Pons (tissue), 1 donor: ENCODE measurements at regions not wholly inside any gene's neighbourhood (a gene's known extent, or its start where the extent isn't known, plus 50 kb on each side); places are given as distances from the start of the nearest gene placed in this dataset.

ENCODE experiments used
- DNase-seq: peaks from one replicate; pipeline ENCODE4 v3.0.0-alpha.2; 2016; ENCODE audit warnings: low spot score

DNA sequence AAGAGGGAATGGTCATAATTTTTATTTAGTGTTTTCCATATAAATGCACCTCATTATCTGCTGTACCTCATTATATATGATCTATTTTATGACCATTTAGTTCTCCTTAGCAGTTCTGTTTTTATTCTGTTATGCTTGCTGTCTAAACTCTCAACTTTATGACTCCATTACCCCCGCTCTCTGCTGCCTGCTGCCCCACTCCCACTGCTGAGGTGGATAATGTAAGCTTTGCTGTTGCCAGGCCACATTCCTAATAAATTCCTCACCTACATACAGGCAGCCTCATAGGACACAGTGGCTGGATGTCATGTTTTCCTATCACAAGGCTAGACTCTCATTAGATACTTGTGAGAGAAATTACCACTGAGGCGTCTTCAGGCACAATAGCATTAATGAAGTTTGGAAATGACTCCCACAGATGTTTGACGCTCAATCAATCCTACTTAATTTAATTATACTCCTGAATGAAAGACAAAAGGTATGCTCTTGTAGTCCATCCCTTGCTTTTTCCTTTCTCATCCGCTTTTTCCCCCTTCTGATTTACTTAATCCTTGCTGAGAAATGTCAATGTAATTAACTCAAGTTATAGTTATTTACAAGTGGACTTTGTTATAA lies 497.5 kb upstream of the IGFBP7 start:
- no peak for DNase-seq

DNA sequence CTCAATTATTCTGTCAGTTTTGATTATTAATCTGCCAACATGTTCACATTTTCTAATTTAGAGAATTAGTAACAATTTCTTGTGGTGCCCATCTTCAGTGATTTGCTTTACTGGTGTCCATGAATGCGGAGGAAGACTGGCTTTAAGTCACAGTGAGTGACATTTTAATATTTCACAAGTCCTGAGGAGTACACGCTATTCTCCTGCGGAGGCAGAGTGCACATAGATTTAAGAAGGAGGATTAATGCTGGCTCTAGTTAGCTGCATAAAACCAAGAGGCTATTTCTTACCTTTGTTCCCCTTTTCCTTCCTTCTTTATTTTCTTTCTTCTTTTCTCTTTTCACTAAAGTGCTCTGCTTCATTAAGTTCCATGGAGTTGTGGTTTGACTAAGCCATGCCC lies 495.2 kb upstream of the IGFBP7 start:
- no peak for DNase-seq

DNA sequence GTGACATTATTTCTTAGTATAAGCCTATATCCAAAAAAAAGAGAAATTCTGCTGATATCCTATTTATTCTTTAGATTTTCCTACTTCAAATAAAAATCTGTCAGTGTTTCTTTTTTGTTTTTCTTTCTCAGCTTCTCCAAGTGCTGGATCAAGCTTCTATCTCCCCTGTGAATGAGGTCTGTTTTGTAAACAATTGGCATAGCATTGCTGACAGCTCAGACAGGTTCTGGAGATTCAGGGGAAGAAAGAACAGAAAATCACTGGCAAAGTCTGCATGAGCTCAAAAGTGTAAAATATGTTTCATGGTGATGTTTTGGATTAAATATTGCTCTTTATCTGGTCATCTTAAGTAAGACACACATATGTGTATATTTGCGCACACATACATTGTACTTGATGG lies 492.0 kb upstream of the IGFBP7 start:
- DNase-seq = no peak

DNA sequence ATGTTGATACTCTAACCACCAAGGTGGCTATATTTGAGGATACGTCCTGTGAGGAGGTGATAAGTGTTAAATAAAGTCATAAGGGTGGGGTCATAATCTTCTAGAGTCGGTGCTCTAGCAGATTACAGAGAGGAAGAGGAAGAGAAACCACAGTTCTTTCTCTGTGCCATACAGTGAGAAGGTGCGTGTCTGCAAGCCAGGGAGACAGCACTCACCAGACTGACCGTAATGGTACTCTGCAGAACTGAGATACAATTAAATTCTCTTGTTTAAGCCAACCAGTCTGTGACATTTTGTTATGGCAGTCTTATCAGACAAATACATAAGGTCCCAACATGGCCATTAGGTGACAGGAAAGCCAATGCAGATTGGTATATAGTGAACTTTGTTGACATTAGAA lies 480.9 kb upstream of the IGFBP7 start:
- no peak for DNase-seq

DNA sequence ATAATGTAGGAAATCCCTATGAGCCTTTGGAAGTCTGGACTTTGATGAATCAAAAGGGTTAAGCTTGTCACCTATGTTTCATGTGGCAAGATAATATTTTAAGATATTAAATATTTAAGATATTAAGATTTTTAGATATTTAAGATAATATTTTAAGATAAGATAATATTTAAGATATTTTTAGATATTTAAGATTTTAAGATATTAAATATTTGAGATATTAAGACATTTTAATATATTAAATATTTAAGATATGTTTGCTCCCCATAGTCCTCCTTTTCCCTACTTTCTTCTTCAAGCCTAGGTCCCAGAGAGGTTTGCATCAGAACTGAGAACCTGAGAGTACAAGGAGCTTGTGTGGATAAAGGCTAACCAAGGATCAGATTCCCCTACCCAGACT lies 478.4 kb upstream of the IGFBP7 start:
- DNase-seq = no peak

DNA sequence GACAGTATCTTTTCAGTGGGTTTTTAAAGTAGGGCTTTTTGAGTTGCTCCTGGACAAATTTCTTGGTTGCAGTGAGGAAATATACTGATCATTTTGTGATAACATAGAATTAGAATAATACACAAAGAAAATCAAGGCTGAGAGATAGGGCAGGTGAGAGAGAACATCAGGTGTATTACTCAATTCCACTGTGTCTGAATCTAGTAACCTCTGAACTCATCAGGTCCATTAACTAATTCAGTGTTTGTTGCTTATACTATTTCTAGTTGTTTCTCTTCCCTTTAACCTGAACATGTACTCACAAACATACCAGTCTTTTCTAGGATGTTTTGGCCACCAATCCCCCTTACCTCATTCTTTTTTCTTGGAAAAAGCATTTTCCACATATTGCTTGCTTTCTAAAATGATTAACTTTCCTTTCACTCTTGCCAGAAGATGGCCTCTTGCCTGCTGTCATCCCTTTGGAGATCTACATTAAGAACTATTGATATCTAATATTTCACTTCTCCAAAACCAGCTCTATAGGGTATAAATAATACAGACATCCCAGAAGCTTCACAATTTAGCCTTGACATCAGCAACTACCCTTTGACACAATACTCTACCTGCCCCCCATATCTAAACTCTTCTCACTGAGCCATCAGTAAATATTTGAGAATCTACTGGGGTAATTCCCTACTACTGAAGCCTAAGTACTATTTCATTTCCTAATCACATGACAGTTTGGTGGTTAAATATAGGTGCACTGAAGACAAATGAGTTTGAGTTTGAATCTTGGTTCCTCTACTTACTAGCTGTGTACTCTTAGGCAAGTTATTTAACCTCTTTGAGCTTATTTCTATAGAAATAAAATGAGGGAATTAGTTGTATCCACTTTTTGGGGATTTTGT lies 470.8 kb upstream of the IGFBP7 start:
- DNase-seq = no peak

DNA sequence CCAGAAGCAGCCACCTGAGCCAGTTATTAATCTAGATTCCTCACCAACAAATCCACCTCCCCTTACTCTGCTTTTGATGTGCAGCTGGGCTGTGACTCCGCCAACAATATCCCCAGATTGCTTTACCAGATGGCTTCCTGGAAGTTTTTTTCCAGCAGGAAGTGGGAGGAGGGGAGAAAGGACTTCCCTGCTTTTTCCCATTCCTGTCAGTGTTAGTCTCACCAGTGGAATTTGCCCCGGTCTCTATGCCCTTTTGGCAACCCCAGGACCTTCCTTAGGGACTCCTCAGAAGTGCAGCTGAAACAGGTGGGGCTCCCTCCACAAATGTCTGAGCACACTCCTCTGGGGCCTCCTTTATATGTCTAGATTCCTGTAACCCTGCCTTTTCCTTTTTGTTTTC lies 465.2 kb upstream of the IGFBP7 start:
- no peak for DNase-seq

DNA sequence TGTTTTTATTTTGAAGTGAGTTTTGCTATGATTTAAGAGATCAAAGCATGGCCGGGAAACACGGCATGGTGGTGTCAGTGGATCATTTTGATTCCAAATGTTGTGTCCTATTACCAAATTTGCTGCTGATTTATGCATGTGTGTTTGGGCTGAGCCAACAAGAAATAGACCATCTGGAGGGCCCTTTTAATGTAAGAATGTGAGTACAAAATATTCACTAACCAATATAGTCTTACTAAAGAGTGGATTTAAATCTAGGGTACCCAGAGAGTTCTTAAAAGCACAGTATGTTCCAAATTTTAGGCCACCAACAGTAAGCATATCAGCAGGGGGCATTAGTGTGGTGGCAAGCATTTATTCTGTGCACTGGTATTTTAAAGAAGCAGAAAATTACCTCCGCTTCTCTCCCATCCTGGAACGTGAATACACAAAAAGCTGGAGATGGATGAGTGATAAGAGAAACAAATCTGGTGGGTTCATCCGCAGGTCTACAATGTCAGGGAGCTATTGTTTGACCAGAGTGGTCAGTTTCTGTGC lies 444.4 kb upstream of the IGFBP7 start:
- DNase-seq = no peak

DNA sequence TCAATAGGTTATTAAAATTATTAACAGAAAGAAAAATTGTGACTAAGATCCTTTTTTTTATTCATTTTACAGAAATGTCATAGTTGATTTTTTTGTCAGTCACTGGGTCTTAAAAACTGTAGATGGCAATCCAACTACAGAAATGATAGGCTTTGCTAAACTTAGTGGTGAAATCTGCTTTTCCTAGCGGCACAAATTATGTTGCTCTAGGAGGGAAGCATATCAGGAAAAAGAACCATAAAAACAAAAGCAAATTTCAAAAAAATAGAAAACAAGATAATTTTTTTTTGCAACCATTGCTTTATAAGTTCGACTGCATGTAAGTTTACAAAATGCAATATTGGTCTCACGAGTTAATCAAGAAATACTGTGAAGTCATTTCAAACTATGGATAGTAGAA lies 443.5 kb upstream of the IGFBP7 start:
- no peak for DNase-seq

DNA sequence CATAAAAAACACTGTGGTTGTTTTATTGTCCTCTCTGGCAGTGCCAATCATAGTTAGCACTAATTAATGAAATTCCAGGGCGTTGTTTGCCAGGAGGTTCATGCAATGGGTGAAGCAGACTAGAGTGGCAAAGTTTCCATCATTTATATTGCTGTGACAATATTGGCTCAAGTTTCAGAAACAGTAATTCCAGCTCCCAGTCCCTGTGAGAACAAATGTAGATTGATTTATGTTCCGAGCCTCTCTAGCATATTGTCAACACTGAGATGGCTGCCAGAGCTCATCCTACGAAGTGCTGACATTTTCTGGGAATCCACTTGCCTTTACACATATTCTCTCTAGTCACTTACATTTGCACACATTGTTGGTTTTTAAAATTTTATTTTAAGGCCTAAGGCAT lies 440.0 kb upstream of the IGFBP7 start:
- no peak for DNase-seq

DNA sequence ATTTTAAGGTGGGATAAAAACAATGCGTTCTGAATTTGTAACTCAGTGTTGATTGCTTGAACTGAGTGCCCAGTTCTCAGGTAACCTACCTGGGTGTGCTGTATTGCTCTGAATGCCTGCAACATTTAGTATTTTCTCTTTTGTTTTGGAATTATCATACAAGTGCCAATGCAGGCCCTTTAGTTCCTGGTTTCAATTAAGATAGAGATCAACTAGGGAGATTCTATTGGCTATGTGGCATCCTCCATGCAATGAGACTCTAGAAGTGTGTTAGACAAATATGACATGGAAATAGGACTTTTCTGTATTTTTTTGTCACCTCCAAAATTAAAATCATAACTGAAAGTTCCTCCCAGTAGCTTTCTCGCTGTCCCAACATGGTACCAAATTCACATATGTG lies 438.7 kb upstream of the IGFBP7 start:
- DNase-seq = no peak

DNA sequence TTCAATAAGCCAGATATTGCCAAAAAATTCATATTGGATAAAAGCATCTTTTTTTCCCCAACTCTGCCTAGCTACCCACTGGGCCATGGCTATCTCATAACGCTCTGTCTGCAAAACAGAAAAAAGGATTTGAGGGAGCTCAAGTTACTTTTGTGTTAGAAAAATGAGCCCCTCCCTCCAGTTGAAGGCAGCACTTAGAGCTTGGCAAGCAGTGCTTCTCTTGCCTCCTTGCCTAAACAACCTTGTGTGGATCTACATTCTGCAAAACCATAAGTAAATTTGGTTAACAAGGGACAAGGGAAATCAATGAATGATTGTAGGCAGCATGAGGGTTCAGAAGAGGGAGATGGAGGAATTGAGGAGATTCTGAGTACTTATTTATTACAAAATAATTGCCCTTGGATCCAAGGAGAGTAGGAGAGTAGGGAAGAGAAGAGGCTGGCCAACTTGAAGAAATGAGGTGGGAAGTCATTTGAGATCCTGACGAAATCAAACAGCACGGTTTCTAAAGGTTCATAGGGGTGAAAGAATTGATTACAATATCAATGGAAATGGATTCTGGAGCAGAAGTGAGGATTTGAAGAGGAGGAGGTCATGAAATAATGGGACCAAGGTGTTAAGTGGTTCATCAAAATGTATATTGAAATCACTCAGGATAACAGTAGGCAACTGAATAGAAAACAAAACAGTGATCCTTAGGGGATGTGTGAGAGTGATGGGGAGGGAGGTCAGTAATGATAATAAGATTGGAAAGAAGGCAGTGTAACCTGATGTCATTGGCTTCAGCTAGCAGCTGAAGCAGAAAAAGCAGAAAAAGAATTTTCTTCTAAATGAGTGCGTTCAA lies 434.8 kb upstream of the IGFBP7 start:
- DNase-seq = no peak

DNA sequence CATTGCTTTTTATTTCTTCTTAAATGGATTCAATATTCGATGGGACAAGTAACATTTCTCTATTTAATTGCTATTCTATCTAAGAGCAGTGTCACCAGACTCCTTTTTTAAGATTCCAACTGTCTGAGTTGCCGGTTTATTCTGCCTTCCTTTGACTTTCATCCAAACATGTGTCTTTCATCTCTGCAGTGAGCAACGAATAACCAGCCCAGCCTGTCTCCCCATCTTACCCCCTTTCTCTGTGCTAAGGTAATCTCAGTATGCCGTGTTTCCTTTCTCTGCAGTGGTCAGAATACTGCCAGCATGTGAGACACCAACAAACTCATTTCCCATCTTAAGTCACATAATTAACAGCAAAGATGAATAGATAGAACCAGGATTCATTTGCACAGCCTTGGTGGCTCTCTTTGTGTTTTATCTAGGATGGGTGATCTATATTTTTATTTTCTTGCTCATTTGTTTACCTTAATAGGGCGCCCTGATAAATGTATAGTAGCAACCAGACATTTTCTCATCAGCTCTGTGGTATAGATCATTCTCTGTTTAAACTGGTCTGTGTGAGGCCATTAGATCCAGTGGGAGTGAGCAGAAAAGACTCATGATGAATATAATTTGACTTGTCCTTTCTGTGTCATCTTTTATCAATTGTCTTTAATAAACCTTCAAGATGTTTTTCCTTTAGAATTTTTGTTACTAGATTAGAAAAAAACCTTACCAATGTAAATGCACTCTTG lies 394.8 kb upstream of the IGFBP7 start:
- DNase-seq = no peak

DNA sequence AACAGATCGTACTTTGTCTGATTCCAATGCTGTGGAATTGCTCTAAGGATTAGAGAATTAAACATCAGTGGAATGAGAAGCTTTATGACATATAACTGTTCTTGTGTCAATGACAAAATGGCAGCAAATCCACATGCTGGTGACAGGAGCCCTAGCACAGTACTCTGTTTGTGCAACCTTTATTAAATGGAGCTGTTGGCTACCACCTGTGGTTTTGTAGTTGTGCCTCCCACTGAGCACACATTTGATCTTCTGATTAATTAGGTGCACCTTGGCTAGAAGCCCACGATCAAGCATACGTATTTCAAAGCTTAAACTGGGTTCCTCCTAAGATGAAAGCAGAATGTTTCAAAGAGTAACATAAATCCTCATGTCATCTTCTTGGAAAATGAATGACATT lies 394.0 kb upstream of the IGFBP7 start:
- DNase-seq = no peak

DNA sequence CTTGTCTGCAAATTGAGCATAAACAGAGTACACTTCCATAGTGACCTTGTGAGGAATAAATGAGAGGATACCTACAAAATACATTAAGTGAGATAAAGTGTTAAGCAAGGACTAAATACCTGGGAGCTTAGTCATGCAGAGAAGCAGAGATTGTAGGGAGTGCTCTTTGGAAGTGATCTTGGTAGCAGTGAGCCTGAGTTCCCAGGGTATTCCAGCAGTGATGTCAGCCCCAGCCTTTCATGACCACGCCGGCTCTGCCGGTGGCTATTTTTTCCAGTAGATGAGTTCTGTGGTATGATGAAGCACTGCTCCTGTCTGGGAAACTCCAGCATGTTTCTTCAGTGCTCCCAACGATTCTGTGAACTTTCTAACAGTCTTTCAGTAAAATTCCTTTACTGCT lies 391.5 kb upstream of the IGFBP7 start:
- DNase-seq = no peak

DNA sequence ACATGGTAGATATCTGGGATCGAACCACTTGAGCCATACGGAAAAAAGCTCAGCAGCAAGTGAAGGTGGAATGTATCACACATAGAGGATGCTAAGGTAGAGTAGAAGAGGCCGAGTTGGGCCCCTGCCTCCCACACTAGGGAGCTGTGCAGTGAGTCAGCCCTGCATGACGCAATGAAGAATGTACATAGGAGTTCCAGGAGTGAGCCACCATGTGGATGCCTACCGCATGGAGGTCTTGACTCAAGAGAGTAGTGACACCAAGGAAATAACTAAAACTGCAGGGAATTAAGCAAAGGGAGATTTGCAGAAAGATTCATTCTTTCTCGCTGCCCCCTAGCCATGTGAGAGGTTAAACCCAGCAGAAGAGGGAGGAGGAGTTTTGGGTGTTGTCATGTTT lies 389.6 kb upstream of the IGFBP7 start:
- no peak for DNase-seq

DNA sequence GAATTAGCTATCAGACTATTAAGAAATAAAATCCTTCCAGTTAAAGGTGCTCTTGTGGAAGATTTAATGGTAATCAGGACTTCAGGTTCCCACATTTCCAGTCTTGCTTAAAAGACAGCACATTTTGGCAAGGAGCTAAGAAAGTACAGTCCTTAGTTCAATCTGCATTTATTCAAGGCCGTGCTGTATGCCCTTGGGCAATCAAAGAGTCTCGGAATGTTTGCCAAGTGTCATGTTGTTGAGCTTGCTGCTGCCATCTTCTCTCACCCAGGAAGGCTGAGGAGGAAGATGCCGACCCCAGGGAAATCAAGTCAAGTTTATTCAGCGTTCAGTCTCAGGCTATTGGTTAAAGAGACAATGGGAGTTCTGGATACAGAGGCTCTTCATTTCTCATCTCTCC lies 388.1 kb upstream of the IGFBP7 start:
- DNase-seq = no peak

DNA sequence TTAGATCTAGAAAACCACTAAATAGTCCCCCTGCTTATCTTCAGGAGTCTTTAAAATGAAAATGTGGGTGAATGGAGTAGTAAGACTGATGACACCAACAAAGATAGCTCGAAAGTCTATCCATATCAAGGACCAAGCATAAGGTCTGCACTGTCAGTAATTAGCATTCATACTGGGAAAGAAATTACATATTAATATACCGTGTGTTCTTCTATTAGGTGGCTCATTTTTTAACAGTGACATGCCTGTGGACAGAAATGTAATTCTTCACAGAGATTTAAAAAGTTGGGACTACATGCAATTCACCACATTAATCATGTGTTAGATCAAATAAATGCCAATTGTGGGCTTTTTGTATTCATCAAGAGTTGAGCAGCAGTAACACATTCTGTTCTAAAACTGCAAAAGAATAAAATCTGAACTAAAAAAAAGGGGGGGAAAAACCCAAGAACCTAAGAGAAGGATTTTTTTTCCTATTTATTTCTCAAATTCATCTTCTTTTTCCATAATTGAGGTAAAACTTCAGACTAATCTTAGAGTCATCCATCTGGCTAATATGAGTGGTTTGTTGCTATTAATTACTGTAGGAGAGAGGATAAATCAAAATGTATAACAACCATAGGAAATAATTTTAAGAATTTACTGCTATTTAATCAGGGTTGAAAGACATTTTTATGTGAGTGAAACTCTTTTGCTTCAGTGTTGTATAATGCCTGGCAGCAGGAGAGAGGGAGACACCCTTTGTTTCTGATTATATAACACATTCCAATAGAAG lies 386.7 kb upstream of the IGFBP7 start:
- DNase-seq = no peak

DNA sequence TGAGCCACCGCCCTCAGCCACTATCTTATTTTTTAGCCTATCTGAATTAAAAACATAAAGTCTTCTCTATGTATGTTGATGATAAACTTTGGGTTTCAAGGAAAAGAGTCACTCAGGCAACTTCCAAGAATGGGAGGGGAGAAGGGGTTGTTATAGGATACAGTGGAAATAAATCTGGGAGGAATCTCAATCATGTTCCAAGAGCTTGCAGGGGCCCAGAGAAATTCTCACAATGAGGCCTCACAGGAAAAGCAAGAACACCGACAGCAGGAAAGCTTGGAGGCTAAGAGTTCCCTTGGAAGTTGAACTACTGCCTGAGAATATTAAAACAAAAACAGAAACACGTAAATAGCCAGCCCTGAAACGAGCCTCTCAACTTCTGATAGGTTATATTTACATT lies 384.6 kb upstream of the IGFBP7 start:
- no peak for DNase-seq

DNA sequence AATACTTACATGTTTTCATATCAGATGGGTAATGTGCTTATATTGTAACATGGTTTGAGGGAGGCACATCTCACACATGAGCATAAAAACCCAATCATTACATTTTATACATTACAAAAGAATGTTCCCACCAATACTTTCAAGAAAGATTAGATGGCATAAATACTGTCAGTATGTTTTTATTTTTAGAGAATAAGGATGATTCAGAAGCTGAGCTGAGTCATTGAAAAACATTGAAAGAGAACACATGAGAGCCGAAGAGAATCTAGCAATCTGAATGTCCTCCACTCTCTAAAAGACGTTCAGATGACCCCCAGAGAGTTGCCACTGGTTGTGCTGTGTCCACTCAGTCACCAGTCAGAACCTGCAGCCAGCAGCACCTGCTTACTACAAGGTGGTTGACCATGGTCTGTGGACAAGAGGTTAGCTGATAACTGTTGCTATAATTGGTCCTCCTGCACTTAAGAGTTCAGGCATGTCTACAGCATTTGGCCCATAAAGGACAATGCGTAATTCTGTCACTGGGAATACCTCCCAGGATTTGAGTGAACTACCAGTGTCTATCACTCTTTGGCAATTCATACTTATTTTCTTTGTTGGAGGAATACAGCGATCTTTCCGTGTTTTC lies 382.2 kb upstream of the IGFBP7 start:
- DNase-seq = no peak

DNA sequence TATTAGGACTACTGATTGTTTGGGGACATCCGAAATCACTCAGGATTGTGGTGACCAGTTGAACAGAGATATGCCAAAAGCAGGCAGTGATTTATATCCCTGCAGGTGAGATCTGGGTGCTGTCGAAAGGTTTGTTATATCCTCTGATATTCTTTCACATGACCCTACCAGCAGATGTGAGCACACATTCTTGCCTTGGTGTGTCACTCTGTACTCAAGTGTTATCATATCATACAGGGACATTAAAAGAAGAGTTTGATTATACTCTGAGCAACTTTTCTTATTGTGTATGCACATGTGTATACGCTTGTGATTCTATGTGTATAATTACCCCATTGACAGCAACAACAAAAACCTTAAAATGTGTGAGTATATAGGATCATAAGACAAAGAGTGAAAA lies 381.2 kb upstream of the IGFBP7 start:
- DNase-seq = no peak
